PC-3 (cell line): ENCODE measurements at regions not wholly inside any gene's neighbourhood (a gene's known extent, or its start where the extent isn't known, plus 50 kb on each side); places are given as distances from the start of the nearest gene placed in this dataset.

Experiments used
- ATAC-seq: fragments of 200-7000 bp; cut with Tn5 transposase; 2 replicates; pipeline ENCODE4 v1.9.1; 2020; ENCODE audit warnings: mild to moderate bottlenecking, moderate library complexity
- BruUV-seq: library from RNA; stranded (reverse); fragments of 400-500 nt; replicated peaks from 2 replicates; lab custom pipeline; 2021; lab: Mats Ljungman, UMichigan
- CTCF ChIA-PET: fragments of 300-600 bp; sonication (Branson Sonifier 250); formaldehyde crosslinking; loops from one replicate; lab custom pipeline; 2022; ENCODE audit warnings: antibody characterized with exemption; lab: Charles Lee
- POLR2A ChIA-PET: fragments of 300-600 bp; sonication (Branson Sonifier 250); formaldehyde crosslinking; loops from one replicate; lab custom pipeline; 2022; ENCODE audit warnings: antibody characterized with exemption; ENCODE audit not compliant: unreplicated experiment; lab: Charles Lee
- DNase-seq: peaks from one replicate; pipeline ENCODE4 v3.0.0-alpha.2; 2015
- H2AFZ ChIP-seq: fragments of 300-600 bp; sonication (generic); 2 replicates; pipeline ENCODE4 v1.6.0; 2016; ENCODE audit warnings: antibody characterized with exemption, low read length
- H3F3A ChIP-seq: fragments of 300-600 bp; sonication (generic); one replicate; pipeline ENCODE4 v1.6.0; 2017; ENCODE audit warnings: antibody characterized with exemption, low read length, control low read depth, mild to moderate bottlenecking; ENCODE audit not compliant: unreplicated experiment
- H3K27ac ChIP-seq: fragments of 300-600 bp; sonication (generic); 2 replicates; pipeline ENCODE4 v1.5.1; 2016; ENCODE audit warnings: mild to moderate bottlenecking, low read length
- H3K27me3 ChIP-seq: fragments of 300-600 bp; sonication (generic); 2 replicates; pipeline ENCODE4 v1.6.1; 2016; ENCODE audit warnings: low read length, mixed read lengths
- H3K36me3 ChIP-seq: fragments of 300-600 bp; sonication (generic); 2 replicates; pipeline ENCODE4 v1.6.1; 2016; ENCODE audit warnings: low read depth, mixed run types, low read length, mixed read lengths
- H3K4me1 ChIP-seq: fragments of 300-600 bp; sonication (generic); 2 replicates; pipeline ENCODE4 v1.5.1; 2016; ENCODE audit warnings: low read length; ENCODE audit not compliant: insufficient read depth
- H3K4me2 ChIP-seq: fragments of 300-600 bp; sonication (generic); 2 replicates; pipeline ENCODE4 v1.6.0; 2016; ENCODE audit warnings: low read length
- H3K4me3 ChIP-seq: fragments of 300-600 bp; sonication (generic); 2 replicates; pipeline ENCODE4 v1.5.1; 2016; ENCODE audit warnings: mild to moderate bottlenecking, low read length, mixed read lengths
- H3K79me2 ChIP-seq: fragments of 300-600 bp; sonication (generic); 2 replicates; pipeline ENCODE4 v1.6.1; 2017; ENCODE audit warnings: low read length, mixed read lengths
- H3K9ac ChIP-seq: fragments of 300-600 bp; sonication (generic); 2 replicates; pipeline ENCODE4 v1.6.0; 2016; ENCODE audit warnings: mild to moderate bottlenecking, low read length
- H3K9me2 ChIP-seq: fragments of 300-600 bp; sonication (generic); replicated peaks from 2 replicates; pipeline ENCODE4 v1.6.1; 2016; ENCODE audit warnings: mixed run types, low read length, mixed read lengths
- H3K9me3 ChIP-seq: fragments of 300-600 bp; sonication (generic); 2 replicates; pipeline ENCODE4 v1.6.1; 2016; ENCODE audit warnings: low read length, mixed read lengths
- H4K20me1 ChIP-seq: fragments of 300-600 bp; sonication (generic); 2 replicates; pipeline ENCODE4 v1.6.1; 2016; ENCODE audit warnings: low read length, mixed read lengths
- CTCF ChIP-seq: fragments of 300-600 bp; sonication (generic); conservative IDR thresholded peaks from 2 replicates; pipeline ENCODE4 v1.5.1; 2017; ENCODE audit warnings: antibody characterized with exemption, low read depth, mild to moderate bottlenecking, low read length
- EZH2 ChIP-seq: fragments of 300-600 bp; sonication (generic); IDR thresholded peaks from one replicate; pipeline ENCODE4 v1.6.1; 2017; ENCODE audit warnings: antibody characterized with exemption, mild to moderate bottlenecking, low read length; ENCODE audit not compliant: unreplicated experiment
- EZH2phosphoT487 ChIP-seq: fragments of 300-600 bp; sonication (generic); IDR thresholded peaks from 2 replicates; pipeline ENCODE4 v1.6.1; 2018; ENCODE audit warnings: mild to moderate bottlenecking, antibody characterized with exemption, low read length, borderline replicate concordance
- intact Hi-C: fragments of 100-400 bp; cut with micrococcal nuclease; formaldehyde crosslinking; loops from 2 replicates; pipeline ENCODE4 v1.9.0; 2023

DNA sequence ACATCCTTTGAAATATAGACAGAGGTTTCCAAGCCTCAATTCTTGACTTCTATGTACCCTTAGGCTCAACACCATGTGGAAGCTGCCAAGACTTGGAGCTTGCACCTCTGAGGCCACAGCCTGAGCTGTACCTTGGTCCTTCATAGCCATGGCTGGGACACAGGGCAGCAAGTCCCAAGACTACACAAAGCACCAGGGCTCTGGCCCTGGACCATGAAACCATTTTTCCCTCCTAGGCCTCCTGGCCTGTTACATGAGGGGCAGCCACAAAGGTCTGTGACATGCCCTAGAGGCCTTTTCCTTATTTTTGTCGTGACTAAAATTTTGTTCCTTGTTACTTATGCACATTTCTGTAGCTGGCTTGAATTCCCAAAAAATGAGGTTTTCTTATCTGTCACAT is 953.1 kb upstream of the ADGRL4 start:
- intact Hi-C loops = loop anchor here (10.0 kb wide), 2 partner anchors 55 to 375 kb away; no protein-coding TSS in a partner anchor
- Histone ChIP-seq H3K9ac (no peak overlapping the region), H3K4me2 (no peak overlapping the region), H3K4me1 (no peaks in the 10 kb centered on the region), H3K9me3 (0 out of 2 replicates have a peak, but pooled peaks cover 6% of the 10 kb centered on the region), H3K36me3 (no peaks in the 10 kb centered on the region), H3K4me3 (no peak overlapping the region), H3K79me2 (no peaks in the 10 kb centered on the region), H4K20me1 (no peaks in the 10 kb centered on the region), H3K27me3 (no peaks in the 10 kb centered on the region), H2AFZ (no peak overlapping the region), H3F3A (no peaks in the 10 kb centered on the region), H3K9me2 (no peaks in the 10 kb centered on the region), H3K27ac (no peak overlapping the region)
- ATAC-seq (no peak), DNase-seq (no peak)
- CTCF ChIA-PET = no interaction called here
- POLR2A ChIA-PET = no interaction called here
- TF ChIP-seq EZH2phosphoT487 (no peak), EZH2 (no peak), CTCF (no peak)
- BruUV-seq = no TSS peak

DNA sequence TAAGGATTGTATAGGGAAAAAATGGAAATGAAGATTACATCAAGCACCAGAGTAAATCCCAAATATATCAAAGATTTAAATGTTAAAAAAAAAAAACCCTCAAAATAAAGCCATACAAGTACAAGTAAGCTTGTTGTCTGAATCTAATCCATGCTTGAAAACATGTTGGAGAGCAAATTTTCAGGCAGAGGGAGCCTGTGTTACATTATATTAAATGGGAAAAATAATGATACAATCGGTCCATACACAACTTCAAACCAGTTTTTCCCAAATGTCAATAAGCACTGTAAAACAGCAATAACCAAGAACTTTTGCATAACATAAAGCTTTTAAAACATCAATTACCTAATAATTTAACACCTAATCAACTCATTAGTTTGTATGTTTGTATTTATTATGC is 949.4 kb upstream of the ADGRL4 start:
- ChIA-PET POLR2A (no interaction called here), CTCF (no interaction called here)
- no peak for DNase-seq
- no peaks in the 10 kb centered on the region for H3K27me3 ChIP-seq
- no peak for ATAC-seq
- no peak overlapping the region for H3K9ac ChIP-seq
- H2AFZ ChIP-seq = no peak overlapping the region
- no peaks in the 10 kb centered on the region for H3K4me1 ChIP-seq
- no TSS peak for BruUV-seq
- H4K20me1 ChIP-seq = no peaks in the 10 kb centered on the region
- no peak overlapping the region for H3K27ac ChIP-seq
- no peaks in the 10 kb centered on the region for H3K79me2 ChIP-seq
- H3F3A ChIP-seq = no peaks in the 10 kb centered on the region
- H3K36me3 ChIP-seq = no peaks in the 10 kb centered on the region
- no peak overlapping the region for H3K4me3 ChIP-seq
- 0 out of 2 replicates have a peak, but pooled peaks cover 6% of the 10 kb centered on the region for H3K9me3 ChIP-seq
- H3K9me2 ChIP-seq = no peaks in the 10 kb centered on the region
- TF ChIP-seq EZH2phosphoT487 (no peak), EZH2 (no peak), CTCF (no peak)
- intact Hi-C loops = loop anchor here (10.0 kb wide), 1 partner anchor 59 kb away; no protein-coding TSS in a partner anchor
- no peak overlapping the region for H3K4me2 ChIP-seq

DNA sequence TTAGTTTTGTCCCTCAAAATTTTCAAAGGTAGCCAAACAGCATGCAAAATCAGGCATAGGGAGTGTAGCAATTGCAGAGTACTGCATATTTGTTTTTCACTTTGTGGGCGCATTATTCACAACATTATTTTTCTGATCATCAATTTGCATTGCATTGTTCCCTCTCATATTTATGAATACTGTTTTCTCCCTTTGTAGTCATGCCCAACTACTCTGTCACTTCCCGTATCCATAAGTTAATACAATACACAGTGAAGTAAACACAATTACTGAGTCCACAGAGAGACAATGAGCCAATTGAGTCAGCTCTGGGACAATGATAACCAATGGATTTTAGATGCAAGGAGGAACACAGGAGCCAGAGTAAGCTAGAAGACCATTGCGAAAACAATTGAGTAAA is 944.0 kb upstream of the ADGRL4 start:
- POLR2A ChIA-PET = no interaction called here
- Histone ChIP-seq H3K4me3 (no peak overlapping the region), H4K20me1 (no peaks in the 10 kb centered on the region), H3K4me1 (no peaks in the 10 kb centered on the region), H3K27ac (no peak overlapping the region), H3F3A (no peaks in the 10 kb centered on the region), H3K79me2 (no peaks in the 10 kb centered on the region), H3K9ac (no peak overlapping the region), H3K9me2 (no peaks in the 10 kb centered on the region), H3K9me3 (no peaks in the 10 kb centered on the region), H2AFZ (no peak overlapping the region), H3K4me2 (no peak overlapping the region), H3K27me3 (no peaks in the 10 kb centered on the region), H3K36me3 (no peaks in the 10 kb centered on the region)
- intact Hi-C loops = loop anchor here (10.0 kb wide), 1 partner anchor 64 kb away; no protein-coding TSS in a partner anchor
- no TSS peak for BruUV-seq
- TF ChIP-seq EZH2phosphoT487 = no peak
- no peak for TF ChIP-seq EZH2
- TF ChIP-seq CTCF = no peak
- no peak for ATAC-seq
- no peak for DNase-seq
- CTCF ChIA-PET = no interaction called here
